A549 (cell line): ENCODE measurements at regions not wholly inside any gene's neighbourhood (a gene's known extent, or its start where the extent isn't known, plus 50 kb on each side); places are given as distances from the start of the nearest gene placed in this dataset.

ENCODE experiments used
- ATAC-seq, 2 experiments: fragments of 200-7000 bp in 1 of 2; fragments of >200 bp in 1 of 2; cut with Nextera tagmentation in 1 of 2; cut with Tn5 transposase in 1 of 2; 3 replicates each; pipeline versions ENCODE4 v1.8.0 to v1.9.1; 2018 to 2020; ENCODE audit warnings: mild to moderate bottlenecking in 1 of 2, moderate library complexity in 1 of 2
- CTCF ChIA-PET: fragments of 300-600 bp; sonication (Branson Sonifier 250); formaldehyde crosslinking; extraction: SDS; loops from one replicate; lab custom pipeline; 2021; ENCODE audit warnings: antibody characterized with exemption, inconsistent platforms; lab: Yijun Ruan, JAX
- POLR2A ChIA-PET: fragments of 350-600 bp; formaldehyde crosslinking; extraction: SDS; loops from one replicate; lab custom pipeline; 2021; ENCODE audit warnings: antibody characterized with exemption, inconsistent platforms; lab: Yijun Ruan, JAX
- DNase-seq, 2 experiments: peaks; one replicate each; pipeline versions ENCODE4 v3.0.0 to v3.0.0-alpha.2; 2011 to 2016; ENCODE audit warnings: low read depth in 1 of 2, low spot score in 1 of 2
- FAIRE-seq: peaks from 2 replicates; lab custom pipeline; 2011; peaks lifted over from hg19 to GRCh38; lab: Jason Lieb, UNC
- H3K27ac ChIP-seq, 2 experiments: fragments of >200 bp; sonication (Bioruptor Twin); formaldehyde crosslinking; 3 replicates each; pipeline ENCODE4 v1.5.1; 2016 to 2017
- H3K4me1 ChIP-seq: fragments of >200 bp; sonication (Bioruptor Twin); formaldehyde crosslinking; 3 replicates; pipeline ENCODE4 v1.6.1; 2016
- H3K4me2 ChIP-seq: fragments of >200 bp; sonication (Bioruptor Twin); formaldehyde crosslinking; 3 replicates; pipeline ENCODE4 v1.6.1; 2016
- H3K4me3 ChIP-seq: fragments of >200 bp; sonication (Bioruptor Twin); formaldehyde crosslinking; 3 replicates; pipeline ENCODE4 v1.5.1; 2016
- H3K9me3 ChIP-seq: fragments of >200 bp; sonication (Bioruptor Twin); formaldehyde crosslinking; 3 replicates; pipeline ENCODE4 v1.6.1; 2016
- CBX2 ChIP-seq: fragments of 200-600 bp; sonication (generic); IDR thresholded peaks from 2 replicates; pipeline ENCODE4 v1.6.1; 2016; ENCODE audit warnings: low read depth, mild to moderate bottlenecking, borderline replicate concordance
- CBX8 ChIP-seq: fragments of 200-600 bp; sonication (generic); IDR thresholded peaks from 2 replicates; pipeline ENCODE4 v1.6.1; 2016
- CHD4 ChIP-seq: fragments of 200-600 bp; sonication (generic); IDR thresholded peaks from 2 replicates; pipeline ENCODE4 v1.6.1; 2016; ENCODE audit warnings: antibody characterized with exemption, mild to moderate bottlenecking, borderline replicate concordance
- EHMT2 ChIP-seq: fragments of 200-600 bp; sonication (generic); IDR thresholded peaks from 2 replicates; pipeline ENCODE4 v1.6.1; 2016; ENCODE audit warnings: antibody characterized with exemption, low read depth, mild to moderate bottlenecking, moderate library complexity
- EP300 ChIP-seq, 2 experiments: fragments of >200 bp; sonication (Bioruptor Twin); formaldehyde crosslinking; IDR thresholded peaks; 2 replicates in 1 of 2; 3 replicates in 1 of 2; pipeline ENCODE4 v1.6.1; 2016 to 2017
- GATA3 ChIP-seq: IDR thresholded peaks from 2 replicates; pipeline ENCODE4 v1.6.1; 2012; ENCODE audit warnings: borderline replicate concordance
- HEYL ChIP-seq: fragments of 250-450 bp; sonication (Bioruptor Pico); IDR thresholded peaks from 2 replicates; pipeline ENCODE4 v1.8.0; 2021; ENCODE audit warnings: mild to moderate bottlenecking, moderate library complexity
- HOXA7 ChIP-seq: fragments of 250-450 bp; sonication (Bioruptor Pico); IDR thresholded peaks from 2 replicates; pipeline ENCODE4 v1.5.0; 2020; ENCODE audit warnings: mild to moderate bottlenecking, moderate library complexity
- HOXB13 ChIP-seq: fragments of 250-450 bp; sonication (Bioruptor Pico); IDR thresholded peaks from 2 replicates; pipeline ENCODE4 v1.5.0; 2020; ENCODE audit warnings: low read depth, mild to moderate bottlenecking, moderate library complexity
- HOXB5 ChIP-seq: fragments of 250-450 bp; sonication (Bioruptor Pico); IDR thresholded peaks from 2 replicates; pipeline ENCODE4 v1.5.0; 2020; ENCODE audit warnings: mild to moderate bottlenecking, moderate library complexity
- KDM5A ChIP-seq: fragments of 200-600 bp; sonication (generic); IDR thresholded peaks from 2 replicates; pipeline ENCODE4 v1.6.1; 2016; ENCODE audit warnings: antibody characterized with exemption, mild to moderate bottlenecking
- NFE2L2 ChIP-seq: fragments of 150-350 bp; conservative IDR thresholded peaks from 2 replicates; pipeline ENCODE4 v1.6.1; 2014; ENCODE audit warnings: low read length
- PBX3 ChIP-seq: IDR thresholded peaks from 2 replicates; pipeline ENCODE4 v1.6.1; 2012
- PHF8 ChIP-seq: fragments of 200-600 bp; sonication (generic); IDR thresholded peaks from 2 replicates; pipeline ENCODE4 v1.6.1; 2016; ENCODE audit warnings: low read depth, mild to moderate bottlenecking, antibody characterized with exemption, moderate library complexity, borderline replicate concordance
- POLR2AphosphoS2 ChIP-seq: conservative IDR thresholded peaks from 2 replicates; pipeline ENCODE4 v1.6.1; 2012; ENCODE audit warnings: low read length, improper control_type of control experiment, inconsistent platforms
- SMC3 ChIP-seq: fragments of >200 bp; sonication (Bioruptor Twin); formaldehyde crosslinking; IDR thresholded peaks from 3 replicates; pipeline ENCODE4 v1.6.1; 2018; ENCODE audit warnings: inconsistent platforms
- TFCP2L1 ChIP-seq: fragments of 250-450 bp; sonication (Bioruptor Pico); IDR thresholded peaks from 2 replicates; pipeline ENCODE4 v1.5.0; 2021; ENCODE audit warnings: mild to moderate bottlenecking
- WGBS: methylation state at CpG from one replicate; pipeline ENCODE4 v1.1.6; 2017; ENCODE audit errors: missing lambda C conversion rate; 5-methylcytosine and 5-hydroxymethylcytosine counted together
- TF ChIP-seq, protein P1 (sequence below): fragments of 250-450 bp; sonication (Bioruptor Pico); IDR thresholded peaks from 2 replicates; pipeline ENCODE4 v1.5.0; 2020; ENCODE audit warnings: low read depth, mild to moderate bottlenecking, moderate library complexity

- no peak for TF ChIP-seq CBX2
- no peak for TF ChIP-seq GATA3
- no peak for TF ChIP-seq PHF8
- DNase-seq (no peak), ATAC-seq (no peak), FAIRE-seq (no peak)
- Histone ChIP-seq H3K4me3 (no peak overlapping the region), H3K4me2 (no peak overlapping the region), H3K27ac (no peak overlapping the region), H3K4me1 (peaks cover 7% of the 10 kb centered on the region; the same call in 1 of the 3 replicates), H3K9me3 (peaks cover 4% of the 10 kb centered on the region; the same call in 1 of the 3 replicates)
- ChIA-PET CTCF (no interaction called here), POLR2A (no interaction called here)
- 46% methylated on average over 19 of the region's 19 CpGs for WGBS
Observed at GRCh38 chr12:38153737-38154061, 162.9 kb upstream of the ALG10B start.

GRCh38 chr12:38154096-38155019, 162.2 kb upstream of the ALG10B start:
- CTCF ChIA-PET: no interaction called here
- TF ChIP-seq TFCP2L1: no peak
- no peak for TF ChIP-seq SMC3
- no peak for TF ChIP-seq EHMT2
- no peak for TF ChIP-seq EP300 (IDR thresholded peaks at IDR 0.05)
- TF ChIP-seq HEYL: no peak
- TF ChIP-seq NFE2L2: no peak
- TF ChIP-seq, protein P1, sequence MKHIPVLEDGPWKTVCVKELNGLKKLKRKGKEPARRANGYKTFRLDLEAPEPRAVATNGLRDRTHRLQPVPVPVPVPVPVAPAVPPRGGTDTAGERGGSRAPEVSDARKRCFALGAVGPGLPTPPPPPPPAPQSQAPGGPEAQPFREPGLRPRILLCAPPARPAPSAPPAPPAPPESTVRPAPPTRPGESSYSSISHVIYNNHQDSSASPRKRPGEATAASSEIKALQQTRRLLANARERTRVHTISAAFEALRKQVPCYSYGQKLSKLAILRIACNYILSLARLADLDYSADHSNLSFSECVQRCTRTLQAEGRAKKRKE (CRISPR knock-in tag): no peak
- TF ChIP-seq HOXB5 (CRISPR knock-in tag): no peak
- no peak for TF ChIP-seq CBX8
- no peak for TF ChIP-seq CHD4
- 47% methylated on average over 37 of the region's 39 CpGs for WGBS

GRCh38 chr12:38155020-38155395, 161.6 kb upstream of the ALG10B start:
- H3K4me1 ChIP-seq: no peaks in the 10 kb centered on the region
- no peak overlapping the region for H3K4me2 ChIP-seq
- ATAC-seq (no peak), DNase-seq (no peak)
- POLR2A ChIA-PET: no interaction called here
- WGBS: 48% methylated on average over 16 of the region's 16 CpGs
- no peak overlapping the region for H3K4me3 ChIP-seq
- TF ChIP-seq HOXA7 (CRISPR knock-in tag) (no peak), HOXB13 (CRISPR knock-in tag) (no peak), PBX3 (no peak), KDM5A (no peak), CBX2 (no peak), EP300 (IDR thresholded peaks at IDR 0.05) (no peak), POLR2AphosphoS2 (no peak)
- TF ChIP-seq, all 56 proteins: peak for 0
- Histone ChIP-seq H3K9me3 (peaks cover 1% of the 10 kb centered on the region; the same call in 1 of the 3 replicates), H3K27ac (no peak overlapping the region)
- no peak for FAIRE-seq
- CTCF ChIA-PET: no interaction called here

More at GRCh38 chr12:38154096-38155019, 162.2 kb upstream of the ALG10B start:
- 0 out of 6 replicates have a peak, but pooled peaks of 1 of the 2 experiments have one; percentile 10 for ATAC-seq
- H3K4me3 ChIP-seq: no peak overlapping the region
- no peak for DNase-seq
- POLR2A ChIA-PET: no interaction called here
- H3K27ac ChIP-seq: no peak overlapping the region
- H3K4me2 ChIP-seq: no peak overlapping the region
- FAIRE-seq: no peak
- peaks cover 4% of the 10 kb centered on the region; the same call in 1 of the 3 replicates for H3K9me3 ChIP-seq
- peaks cover 3% of the 10 kb centered on the region; the same call in 1 of the 3 replicates for H3K4me1 ChIP-seq
